HUES6 (cell line): ENCODE measurements at regions not wholly inside any gene's neighbourhood (a gene's known extent, or its start where the extent isn't known, plus 50 kb on each side); places are given as distances from the start of the nearest gene placed in this dataset.
"Not testable (repeated sequence)": the region's sequence is repeated elsewhere in the genome, so short reads cannot be mapped to it uniquely, and the experiment has no call there.

Experiments used
- H3K27ac ChIP-seq: 2 replicates; pipeline ENCODE4 v1.7.0; 2013; ENCODE audit warnings: low read depth, mild to moderate bottlenecking, low read length, inconsistent platforms
- H3K27me3 ChIP-seq: 2 replicates; pipeline ENCODE4 v1.6.1; 2013; ENCODE audit warnings: low read length; ENCODE audit not compliant: control insufficient read depth, insufficient read depth
- H3K36me3 ChIP-seq: 2 replicates; pipeline ENCODE4 v1.6.1; 2013; ENCODE audit warnings: low read length; ENCODE audit not compliant: control insufficient read depth, insufficient read depth
- H3K4me1 ChIP-seq: 2 replicates; pipeline ENCODE4 v1.6.1; 2013; ENCODE audit warnings: low read length; ENCODE audit not compliant: control insufficient read depth, insufficient read depth
- H3K4me3 ChIP-seq: 2 replicates; pipeline ENCODE4 v1.5.1; 2013; ENCODE audit warnings: low read depth, low read length
- H3K9ac ChIP-seq: one replicate; pipeline ENCODE4 v1.6.1; 2013; ENCODE audit warnings: mild to moderate bottlenecking, low read length
- H3K9me3 ChIP-seq: 2 replicates; pipeline ENCODE4 v1.6.1; 2013; ENCODE audit warnings: low read depth, low read length; ENCODE audit not compliant: control insufficient read depth, insufficient read depth

- not testable (repeated sequence) for H3K27ac ChIP-seq, H3K4me1 ChIP-seq, H3K36me3 ChIP-seq, H3K9ac ChIP-seq, H3K4me3 ChIP-seq, H3K27me3 ChIP-seq
- peaks cover 70% of the 10 kb centered on the region for H3K9me3 ChIP-seq
These were observed 435.2 kb downstream of the ZNF479 start for GRCh38 chr7:56697058-56697457.

GRCh38 chr7:56686276-56686859, 445.9 kb downstream of the ZNF479 start:
- Histone ChIP-seq H3K36me3 (no peaks in the 10 kb centered on the region), H3K9ac (no peak overlapping the region), H3K4me3 (no peak overlapping the region), H3K27me3 (no peaks in the 10 kb centered on the region), H3K4me1 (no peaks in the 10 kb centered on the region), H3K27ac (no peak overlapping the region), H3K9me3 (peaks cover 63% of the 10 kb centered on the region)

GRCh38 chr7:56639173-56639746, 493.0 kb downstream of the ZNF479 start:
- Histone ChIP-seq H3K27ac (no peak overlapping the region), H3K9ac (no peak overlapping the region), H3K9me3 (peaks cover 81% of the 10 kb centered on the region), H3K36me3 (no peaks in the 10 kb centered on the region), H3K4me3 (no peak overlapping the region), H3K27me3 (no peaks in the 10 kb centered on the region), H3K4me1 (no peaks in the 10 kb centered on the region)

GRCh38 chr7:56609852-56610355, 493.7 kb upstream of the NUPR2 start:
- no peak overlapping the region for H3K27ac ChIP-seq
- H3K9me3 ChIP-seq, result peaks cover 81% of the 10 kb centered on the region
- no peaks in the 10 kb centered on the region for H3K27me3 ChIP-seq
- H3K4me3 ChIP-seq, result no peak overlapping the region
- no peaks in the 10 kb centered on the region for H3K36me3 ChIP-seq
- H3K4me1 ChIP-seq, result no peaks in the 10 kb centered on the region
- no peak overlapping the region for H3K9ac ChIP-seq

GRCh38 chr7:56605146-56605545, 488.9 kb upstream of the NUPR2 start:
- H3K36me3 ChIP-seq, result no peaks in the 10 kb centered on the region
- no peak overlapping the region for H3K9ac ChIP-seq
- no peaks in the 10 kb centered on the region for H3K4me1 ChIP-seq
- no peak overlapping the region for H3K4me3 ChIP-seq
- H3K27ac ChIP-seq, result no peak overlapping the region
- no peaks in the 10 kb centered on the region for H3K27me3 ChIP-seq
- peaks cover 68% of the 10 kb centered on the region for H3K9me3 ChIP-seq

- H3K9me3 ChIP-seq, result peaks cover 54% of the 10 kb centered on the region
- H3K27me3 ChIP-seq, result no peaks in the 10 kb centered on the region
- no peak overlapping the region for H3K27ac ChIP-seq
- no peak overlapping the region for H3K4me3 ChIP-seq
- no peak overlapping the region for H3K9ac ChIP-seq
- H3K4me1 ChIP-seq, result no peaks in the 10 kb centered on the region
- no peaks in the 10 kb centered on the region for H3K36me3 ChIP-seq
These were observed 462.4 kb upstream of the NUPR2 start for GRCh38 chr7:56578612-56579011.

GRCh38 chr7:56570968-56571367, 454.8 kb upstream of the NUPR2 start:
- Histone ChIP-seq H3K27me3 (no peaks in the 10 kb centered on the region), H3K27ac (no peak overlapping the region), H3K36me3 (no peaks in the 10 kb centered on the region), H3K4me3 (no peak overlapping the region), H3K4me1 (no peaks in the 10 kb centered on the region), H3K9me3 (peaks cover 59% of the 10 kb centered on the region), H3K9ac (no peak overlapping the region)

- Histone ChIP-seq H3K27ac (no peak overlapping the region), H3K27me3 (no peaks in the 10 kb centered on the region), H3K36me3 (no peaks in the 10 kb centered on the region), H3K9me3 (peaks cover 91% of the 10 kb centered on the region), H3K4me1 (no peaks in the 10 kb centered on the region), H3K4me3 (no peak overlapping the region), H3K9ac (no peak overlapping the region)
These were observed 422.6 kb upstream of the NUPR2 start for GRCh38 chr7:56538541-56539429.

GRCh38 chr7:56537952-56538351, 421.7 kb upstream of the NUPR2 start:
- no peaks in the 10 kb centered on the region for H3K27me3 ChIP-seq
- no peak overlapping the region for H3K4me3 ChIP-seq
- H3K9ac ChIP-seq, result no peak overlapping the region
- no peaks in the 10 kb centered on the region for H3K4me1 ChIP-seq
- no peak overlapping the region for H3K27ac ChIP-seq
- no peaks in the 10 kb centered on the region for H3K36me3 ChIP-seq
- peaks cover 87% of the 10 kb centered on the region for H3K9me3 ChIP-seq

GRCh38 chr7:56537477-56537876, 421.3 kb upstream of the NUPR2 start:
- no peaks in the 10 kb centered on the region for H3K36me3 ChIP-seq
- no peak overlapping the region for H3K9ac ChIP-seq
- H3K27me3 ChIP-seq, result no peaks in the 10 kb centered on the region
- H3K4me1 ChIP-seq, result no peaks in the 10 kb centered on the region
- no peak overlapping the region for H3K4me3 ChIP-seq
- no peak overlapping the region for H3K27ac ChIP-seq
- peaks cover 85% of the 10 kb centered on the region for H3K9me3 ChIP-seq

- H3K4me3 ChIP-seq, result no peak overlapping the region
- peaks cover 82% of the 10 kb centered on the region for H3K9me3 ChIP-seq
- no peaks in the 10 kb centered on the region for H3K4me1 ChIP-seq
- no peaks in the 10 kb centered on the region for H3K36me3 ChIP-seq
- no peak overlapping the region for H3K9ac ChIP-seq
- H3K27ac ChIP-seq, result no peak overlapping the region
- H3K27me3 ChIP-seq, result no peaks in the 10 kb centered on the region
These were observed 378.9 kb upstream of the NUPR2 start for GRCh38 chr7:56495165-56495564.
